Right lobe of liver (tissue), 4 donors: ENCODE measurements at regions not wholly inside any gene's neighbourhood (a gene's known extent, or its start where the extent isn't known, plus 50 kb on each side); places are given as distances from the start of the nearest gene placed in this dataset.

ENCODE experiments used
- CTCF ChIP-seq, 4 donors: fragments of 200-600 bp in 3 of 4; fragments of 450-650 bp in 1 of 4; IDR thresholded peaks; one replicate each; pipeline versions ENCODE4 v1.5.1 to v1.8.0; 2016 to 2022; ENCODE audit warnings: antibody characterized with exemption in 4 of 4, mild to moderate bottlenecking in 2 of 4
- POLR2A ChIP-seq: fragments of 450-650 bp; IDR thresholded peaks from one replicate; pipeline ENCODE4 v1.6.1; 2017; ENCODE audit warnings: antibody characterized with exemption, mild to moderate bottlenecking
- donor health status: DM: no; HTN: no; CAD: no.
- donor health status: DM: no; HTN: no; CAD: no.
- donor health status: DM: no; HTN: yes; CAD: no.

GRCh38 chr5:20466512-20466911 lies 478.5 kb upstream of the CDH18 start:
- TF ChIP-seq POLR2A: no peak
- TF ChIP-seq CTCF (IDR thresholded peaks at IDR 0.05): no peak
